ENCODE measurements at regions not wholly inside any gene's neighbourhood (a gene's known extent, or its start where the extent isn't known, plus 50 kb on each side); places are given as distances from the start of the nearest gene placed in this dataset.
A peak's percentile ranks its signal among the peaks of the same experiment; 100 is the strongest.

DNA sequence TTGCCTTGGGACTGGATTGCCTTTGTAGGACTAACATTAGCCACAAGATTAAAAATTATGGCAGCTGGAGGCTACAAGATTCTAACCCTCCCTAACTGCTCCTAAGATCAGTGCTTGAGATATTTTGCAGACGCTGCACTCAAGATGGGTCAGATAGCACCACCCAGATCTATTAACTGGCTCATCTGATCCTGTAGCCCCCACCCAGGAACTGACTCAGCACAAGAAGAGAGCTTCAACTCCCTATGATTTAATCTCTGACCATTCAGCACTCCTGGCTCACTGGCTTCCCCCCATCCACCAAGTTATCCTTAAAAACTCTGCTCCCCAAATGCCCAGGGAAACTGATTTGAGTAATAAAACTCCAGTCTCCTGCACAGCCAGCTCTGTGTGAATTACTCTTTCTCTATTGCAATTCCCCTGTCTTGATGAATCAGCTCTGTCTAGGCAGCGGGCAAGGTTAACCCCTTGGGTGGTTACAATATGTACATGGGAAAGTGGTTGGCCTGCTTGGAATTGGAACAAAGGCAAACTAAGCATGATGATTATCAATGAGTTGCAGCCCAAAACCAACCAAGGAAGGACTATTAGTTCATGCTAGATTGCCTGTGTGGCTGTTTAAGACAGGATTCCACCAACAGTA lies 111.3 kb downstream of the OR2B2 start:
- Histone ChIP-seq H3K14ac (ENCODE audit: insufficient read depth, low read length) (no peak overlapping the region), H2BK20ac (ENCODE audit: low read depth, low read length, poor library complexity, severe bottlenecking) (no peak overlapping the region), H2BK15ac (ENCODE audit: low read depth, low read length) (no peak overlapping the region), H2AFZ (ENCODE audit: low read length) (no peak overlapping the region), H3K27me3 (ENCODE audit: insufficient read depth, low read length) (no peaks in the 10 kb centered on the region), H3K9me3 (ENCODE audit: control insufficient read depth, low read depth, low read length) (no peaks in the 10 kb centered on the region), H3K9ac (ENCODE audit: extremely low read depth, insufficient read length, low read length) (no peak overlapping the region), H4K5ac (ENCODE audit: insufficient read length, low read depth, low read length) (no peak overlapping the region), H4K91ac (ENCODE audit: insufficient read length, low read depth, low read length) (no peak overlapping the region), H3K4me2 (ENCODE audit: insufficient read depth, insufficient read length, low read length) (no peak overlapping the region), H3K56ac (ENCODE audit: insufficient read length, low read depth, low read length) (no peak overlapping the region), H3K27ac (ENCODE audit: insufficient read length, low read depth, low read length) (no peak overlapping the region), H2BK5ac (ENCODE audit: insufficient read length, low read length) (no peak overlapping the region), H3K79me1 (ENCODE audit: insufficient read depth, low read depth, low read length, poor library complexity, severe bottlenecking) (no peaks in the 10 kb centered on the region), H2BK120ac (ENCODE audit: low read depth, low read length, poor library complexity, severe bottlenecking) (peak overlapping the region; percentile 36), H3T11ph (ENCODE audit: low read length) (no peak overlapping the region), H4K20me1 (ENCODE audit: control insufficient read depth, insufficient read depth, insufficient read length) (no peaks in the 10 kb centered on the region), H3K4ac (ENCODE audit: low read depth, low read length) (no peak overlapping the region), H3K23me2 (ENCODE audit: insufficient read length, low read depth, low read length, poor library complexity, severe bottlenecking) (no peaks in the 10 kb centered on the region), H2BK12ac (ENCODE audit: insufficient read length, low read depth, low read length) (no peak overlapping the region), H4K8ac (replicated peaks; ENCODE audit: insufficient read length, low read depth, low read length) (no peak overlapping the region), H3K79me2 (ENCODE audit: insufficient read depth, low read length) (no peaks in the 10 kb centered on the region), H3K18ac (ENCODE audit: insufficient read length, low read depth, low read length) (no peak overlapping the region), H3K23ac (ENCODE audit: insufficient read length, low read depth, low read length) (no peak overlapping the region), H3K4me1 (ENCODE audit: insufficient read depth, low read length) (peaks cover 3% of the 10 kb centered on the region; the same call in 1 of the 2 replicates), H2AK5ac (ENCODE audit: insufficient read length, low read length) (no peak overlapping the region)
- TF ChIP-seq, protein P1, sequence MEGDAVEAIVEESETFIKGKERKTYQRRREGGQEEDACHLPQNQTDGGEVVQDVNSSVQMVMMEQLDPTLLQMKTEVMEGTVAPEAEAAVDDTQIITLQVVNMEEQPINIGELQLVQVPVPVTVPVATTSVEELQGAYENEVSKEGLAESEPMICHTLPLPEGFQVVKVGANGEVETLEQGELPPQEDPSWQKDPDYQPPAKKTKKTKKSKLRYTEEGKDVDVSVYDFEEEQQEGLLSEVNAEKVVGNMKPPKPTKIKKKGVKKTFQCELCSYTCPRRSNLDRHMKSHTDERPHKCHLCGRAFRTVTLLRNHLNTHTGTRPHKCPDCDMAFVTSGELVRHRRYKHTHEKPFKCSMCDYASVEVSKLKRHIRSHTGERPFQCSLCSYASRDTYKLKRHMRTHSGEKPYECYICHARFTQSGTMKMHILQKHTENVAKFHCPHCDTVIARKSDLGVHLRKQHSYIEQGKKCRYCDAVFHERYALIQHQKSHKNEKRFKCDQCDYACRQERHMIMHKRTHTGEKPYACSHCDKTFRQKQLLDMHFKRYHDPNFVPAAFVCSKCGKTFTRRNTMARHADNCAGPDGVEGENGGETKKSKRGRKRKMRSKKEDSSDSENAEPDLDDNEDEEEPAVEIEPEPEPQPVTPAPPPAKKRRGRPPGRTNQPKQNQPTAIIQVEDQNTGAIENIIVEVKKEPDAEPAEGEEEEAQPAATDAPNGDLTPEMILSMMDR (conservative IDR thresholded peaks at IDR 0.05): no peak
- Mint-ChIP-seq H3K27ac (peak overlapping the region in 1 of 3 experiments; percentile 88; a peak in 2 of 7 replicates), H3K9me3 (no peaks in the 10 kb centered on the region), H3K36me3 (ENCODE audit: insufficient read depth in 1 of 3, low read depth in 3 of 3) (no peaks in the 10 kb centered on the region), H3K4me1 (peaks cover 14 to 17% of the 10 kb centered on the region in 2 experiments), H3K4me3 (no peak overlapping the region), H3K27me3 (ENCODE audit: low read depth) (no peaks in the 10 kb centered on the region)
- no peak for DNase-seq
- no CpG with 5 or more reads among the region's 2 CpGs for WGBS (ENCODE audit: extremely low coverage, insufficient read length, low lambda C conversion rate)
